HEK293 (cell line): ENCODE measurements at regions not wholly inside any gene's neighbourhood (a gene's known extent, or its start where the extent isn't known, plus 50 kb on each side); places are given as distances from the start of the nearest gene placed in this dataset.

ENCODE experiments used
- CTCF ChIA-PET: fragments of 350-600 bp; formaldehyde crosslinking; extraction: SDS; loops from one replicate; lab custom pipeline; 2021; ENCODE audit warnings: antibody characterized with exemption; lab: Yijun Ruan, JAX
- POLR2A ChIA-PET: fragments of 300-600 bp; formaldehyde crosslinking; extraction: SDS; loops from one replicate; lab custom pipeline; 2020; ENCODE audit warnings: antibody characterized with exemption, inconsistent platforms; lab: Yijun Ruan, JAX
- H3K27ac ChIP-seq: fragments of 200-500 bp; sonication (Bioruptor generic); 2 replicates; pipeline ENCODE4 v1.5.1; 2014; ENCODE audit warnings: low read depth, low read length, control low read depth, inconsistent platforms; ENCODE audit errors: extremely low read depth
- H3K36me3 ChIP-seq, 2 experiments: fragments of 200-500 bp in 1 of 2; sonication (Bioruptor generic) in 1 of 2; 1 replicate in 1 of 2; 2 replicates in 1 of 2; pipeline ENCODE4 v1.5.1; 2014 to 2017; ENCODE audit warnings: inconsistent platforms in 2 of 2, low read length in 2 of 2; ENCODE audit not compliant: control insufficient read depth in 2 of 2, insufficient read depth in 1 of 2
- H3K4me1 ChIP-seq: fragments of 200-500 bp; sonication (Bioruptor generic); 2 replicates; pipeline ENCODE4 v1.5.1; 2014; ENCODE audit warnings: mild to moderate bottlenecking, low read length, inconsistent platforms; ENCODE audit not compliant: control insufficient read depth, insufficient read depth
- H3K4me3 ChIP-seq: 2 replicates; pipeline ENCODE4 v1.5.1; 2011; ENCODE audit warnings: low read depth, mild to moderate bottlenecking, control low read depth, low read length, moderate library complexity
- H3K9me3 ChIP-seq: fragments of 200-500 bp; sonication (Bioruptor generic); 2 replicates; pipeline ENCODE4 v1.5.1; 2014; ENCODE audit warnings: low read depth, low read length, inconsistent platforms; ENCODE audit not compliant: control insufficient read depth, insufficient read depth
- ATF2 ChIP-seq: fragments of 450-650 bp; formaldehyde crosslinking; IDR thresholded peaks from 2 replicates; pipeline ENCODE4 v1.5.1; 2016; ENCODE audit warnings: missing biosample characterization, missing genetic modification characterization, low read depth
- KLF9 ChIP-seq: fragments of 450-650 bp; formaldehyde crosslinking; IDR thresholded peaks from 2 replicates; pipeline ENCODE4 v1.5.1; 2016; ENCODE audit warnings: missing biosample characterization, missing genetic modification characterization, low read depth
- PRDM1 ChIP-seq: fragments of 450-650 bp; formaldehyde crosslinking; IDR thresholded peaks from 2 replicates; pipeline ENCODE4; 2016; ENCODE audit warnings: missing biosample characterization, missing genetic modification characterization
- WT1 ChIP-seq: fragments of 450-650 bp; formaldehyde crosslinking; IDR thresholded peaks from 2 replicates; pipeline ENCODE4 v1.5.1; 2016; ENCODE audit warnings: missing biosample characterization, missing genetic modification characterization
- ZBTB1 ChIP-seq: fragments of 450-650 bp; formaldehyde crosslinking; IDR thresholded peaks from 2 replicates; pipeline ENCODE4 v1.5.1; 2016; ENCODE audit warnings: missing biosample characterization, missing genetic modification characterization
- ZBTB44 ChIP-seq: fragments of 450-650 bp; IDR thresholded peaks from 2 replicates; pipeline ENCODE4 v1.5.1; 2018; ENCODE audit warnings: missing biosample characterization, mild to moderate bottlenecking, missing genetic modification characterization
- ZNF121 ChIP-seq: fragments of 450-650 bp; formaldehyde crosslinking; IDR thresholded peaks from 2 replicates; pipeline ENCODE4 v1.5.1; 2016; ENCODE audit warnings: missing biosample characterization, missing genetic modification characterization
- ZNF140 ChIP-seq: fragments of 450-650 bp; formaldehyde crosslinking; IDR thresholded peaks from 2 replicates; pipeline ENCODE4 v1.5.1; 2016; ENCODE audit warnings: missing biosample characterization, missing genetic modification characterization
- ZNF239 ChIP-seq: fragments of 450-650 bp; formaldehyde crosslinking; IDR thresholded peaks from 2 replicates; pipeline ENCODE4 v1.5.1; 2016; ENCODE audit warnings: missing biosample characterization, missing genetic modification characterization
- ZNF274 ChIP-seq, 2 experiments: fragments of 200-500 bp in 1 of 2; fragments of 450-650 bp in 1 of 2; sonication (Bioruptor generic) in 1 of 2; formaldehyde crosslinking in 1 of 2; IDR thresholded peaks; 2 replicates each; pipeline versions ENCODE4 v1.5.1 to v1.6.1; 2014 to 2016; ENCODE audit warnings: borderline replicate concordance in 1 of 2, inconsistent platforms in 1 of 2, low read length in 1 of 2, missing biosample characterization in 1 of 2, missing genetic modification characterization in 1 of 2
- ZNF366 ChIP-seq: fragments of 450-650 bp; formaldehyde crosslinking; conservative IDR thresholded peaks from 2 replicates; pipeline ENCODE4 v1.5.1; 2016; ENCODE audit warnings: missing biosample characterization, missing genetic modification characterization
- ZNF398 ChIP-seq: fragments of 450-650 bp; formaldehyde crosslinking; IDR thresholded peaks from 2 replicates; pipeline ENCODE4 v1.5.1; 2017; ENCODE audit warnings: missing biosample characterization, missing genetic modification characterization
- ZNF488 ChIP-seq: fragments of 450-650 bp; formaldehyde crosslinking; IDR thresholded peaks from 2 replicates; pipeline ENCODE4 v1.5.1; 2016; ENCODE audit warnings: missing biosample characterization, missing genetic modification characterization
- ZNF501 ChIP-seq: fragments of 450-650 bp; formaldehyde crosslinking; IDR thresholded peaks from 2 replicates; pipeline ENCODE4 v1.5.1; 2016; ENCODE audit warnings: missing biosample characterization, missing genetic modification characterization
- ZNF518A ChIP-seq: fragments of 450-650 bp; formaldehyde crosslinking; conservative IDR thresholded peaks from 2 replicates; pipeline ENCODE4 v1.5.1; 2016; ENCODE audit warnings: low read depth, missing biosample characterization, missing genetic modification characterization
- ZNF558 ChIP-seq: fragments of 450-650 bp; formaldehyde crosslinking; IDR thresholded peaks from 2 replicates; pipeline ENCODE4 v1.5.1; 2016; ENCODE audit warnings: missing biosample characterization, missing genetic modification characterization
- ZNF571 ChIP-seq: fragments of 450-650 bp; formaldehyde crosslinking; IDR thresholded peaks from 2 replicates; pipeline ENCODE4 v1.5.0; 2017; ENCODE audit warnings: missing biosample characterization, missing genetic modification characterization
- ZNF585B ChIP-seq: fragments of 450-650 bp; formaldehyde crosslinking; IDR thresholded peaks from 2 replicates; pipeline ENCODE4 v1.5.1; 2016; ENCODE audit warnings: missing biosample characterization, missing genetic modification characterization
- ZNF596 ChIP-seq: fragments of 450-650 bp; IDR thresholded peaks from 2 replicates; pipeline ENCODE4 v1.5.0; 2018; ENCODE audit warnings: missing biosample characterization, mild to moderate bottlenecking, missing genetic modification characterization, moderate library complexity
- ZNF610 ChIP-seq: fragments of 450-650 bp; formaldehyde crosslinking; IDR thresholded peaks from 2 replicates; pipeline ENCODE4 v1.5.1; 2016; ENCODE audit warnings: missing biosample characterization, missing genetic modification characterization, borderline replicate concordance
- ZNF701 ChIP-seq: fragments of 450-650 bp; formaldehyde crosslinking; IDR thresholded peaks from 2 replicates; pipeline ENCODE4 v1.5.1; 2016; ENCODE audit warnings: missing biosample characterization, missing genetic modification characterization
- ZNF776 ChIP-seq: fragments of 450-650 bp; formaldehyde crosslinking; IDR thresholded peaks from 2 replicates; pipeline ENCODE4 v1.5.0; 2017; ENCODE audit warnings: missing biosample characterization, missing genetic modification characterization, borderline replicate concordance
- ZSCAN18 ChIP-seq: fragments of 450-650 bp; formaldehyde crosslinking; IDR thresholded peaks from 2 replicates; pipeline ENCODE4 v1.5.1; 2016; ENCODE audit warnings: missing biosample characterization, missing genetic modification characterization

GRCh38 chr5:93250424-93250823 lies 330.6 kb downstream of the NR2F1-AS1 start (continued):
- no peak for TF ChIP-seq ZNF518A (tag by site-specific recombination)
- no peak for TF ChIP-seq ZNF239 (tag by site-specific recombination)
- TF ChIP-seq ZNF701 = no peak
- TF ChIP-seq ZNF776 (tag by site-specific recombination) = no peak
- TF ChIP-seq ZNF585B (tag by site-specific recombination) = no peak
- no peak for TF ChIP-seq ZBTB1
- no peak for TF ChIP-seq ZNF571 (tag by site-specific recombination)
- no peak for TF ChIP-seq ZNF558 (tag by site-specific recombination)
- no peak for TF ChIP-seq ZNF121
- TF ChIP-seq PRDM1 = no peak; the same call in 1 of the 2 replicates
- no peak for TF ChIP-seq ZSCAN18 (tag by site-specific recombination)

- POLR2A ChIA-PET = no interaction called here
- H3K4me1 ChIP-seq = peaks cover 9% of the 10 kb centered on the region
- H3K27ac ChIP-seq = peak overlapping the region; percentile 57; the same call in 1 of the 2 replicates
- peak overlapping the region; percentile 22 for H3K4me3 ChIP-seq
- no peaks in the 10 kb centered on the region for H3K36me3 ChIP-seq
- H3K9me3 ChIP-seq = no peaks in the 10 kb centered on the region
- CTCF ChIA-PET = interaction anchor here (0.6 kb wide), 1 partner anchor 171 kb away, joined by 3 read pairs; no protein-coding TSS in a partner anchor
- TF ChIP-seq ZNF366 (tag by site-specific recombination) (peak; percentile 59; the same call in 1 of the 2 replicates), WT1 (no peak), ZNF501 (no peak), KLF9 (tag by site-specific recombination) (no peak), ATF2 (tag by site-specific recombination) (no peak), ZNF488 (tag by site-specific recombination) (no peak), ZNF274 (IDR thresholded peaks at IDR 0.05; ENCODE audit: low read length) (no peak), ZNF274 (tag by site-specific recombination; IDR thresholded peaks at IDR 0.05; ENCODE audit: borderline replicate concordance) (no peak), ZNF596 (tag by site-specific recombination) (no peak), ZNF610 (tag by site-specific recombination) (no peak), ZNF140 (tag by site-specific recombination) (no peak), ZBTB44 (no peak; the same call in 1 of the 2 replicates), ZNF398 (no peak)
Observed at GRCh38 chr5:93249651-93250289, 331.2 kb downstream of the NR2F1-AS1 start.
